Adrenal gland (tissue), 9 donors: ENCODE measurements at regions not wholly inside any gene's neighbourhood (a gene's known extent, or its start where the extent isn't known, plus 50 kb on each side); places are given as distances from the start of the nearest gene placed in this dataset.
"Not testable (repeated sequence)": the region's sequence is repeated elsewhere in the genome, so short reads cannot be mapped to it uniquely, and the experiment has no call there.

Experiments used
- DNase-seq, 7 donors: peaks; one replicate each; pipeline ENCODE4 v3.0.0-alpha.2; 2019 to 2020
- H3K27ac ChIP-seq, 5 donors: fragments of 200-600 bp; sonication (generic) in 4 of 5; 1 replicate in 3 of 5; 2 replicates in 2 of 5; pipeline versions ENCODE4 v1.5.1 to v1.8.0; 2016 to 2020; ENCODE audit warnings: mild to moderate bottlenecking in 1 of 5
- H3K27me3 ChIP-seq: fragments of 200-600 bp; 2 replicates; pipeline ENCODE4 v1.8.0; 2021
- H3K36me3 ChIP-seq, 2 donors: fragments of 200-600 bp; replicated peaks in 1 of 2; 1 replicate in 1 of 2; 2 replicates in 1 of 2; pipeline versions ENCODE4 v1.5.1 to v1.8.0; 2018 to 2022
- H3K4me1 ChIP-seq, 2 donors: fragments of 200-600 bp; replicated peaks in 1 of 2; 1 replicate in 1 of 2; 2 replicates in 1 of 2; pipeline versions ENCODE4 v1.5.1 to v1.8.0; 2018 to 2021
- H3K4me3 ChIP-seq, 4 donors: fragments of 200-600 bp; sonication (generic) in 3 of 4; one replicate each; pipeline ENCODE4 v1.5.1; 2016 to 2018
- H3K9me3 ChIP-seq, 3 donors: fragments of 200-600 bp; sonication (generic) in 1 of 3; replicated peaks in 1 of 3; 1 replicate in 2 of 3; 2 replicates in 1 of 3; pipeline versions ENCODE4 v1.5.1 to v1.8.0; 2016 to 2021
- CTCF ChIP-seq, 6 experiments: fragments of 450-650 bp in 4 of 6; fragments of 200-600 bp in 2 of 6; sonication (generic) in 1 of 6; IDR thresholded peaks; 1 replicate in 5 of 6; 2 replicates in 1 of 6; pipeline versions ENCODE4 v1.5.1 to v1.8.0; 2016 to 2021; ENCODE audit warnings: antibody characterized with exemption in 6 of 6, mild to moderate bottlenecking in 2 of 6, moderate library complexity in 1 of 6
- POLR2A ChIP-seq, 2 donors: fragments of 450-650 bp; IDR thresholded peaks; one replicate each; pipeline ENCODE4 v1.6.1; 2017; ENCODE audit warnings: antibody characterized with exemption in 2 of 2, mild to moderate bottlenecking in 2 of 2, moderate library complexity in 1 of 2
- WGBS, 4 donors: extraction: QIAGEN DNeasy Blood & Tissue Kit in 2 of 4; methylation state at CpG; one replicate each; pipeline versions ENCODE4 v1.1.5 to v1.1.7; 2013 to 2017; 5-methylcytosine and 5-hydroxymethylcytosine counted together
- intact Hi-C, 2 donors: fragments of 100-400 bp; cut with DNase I; formaldehyde crosslinking; loops; one replicate each; pipeline versions ENCODE4 v1.14.1 to v1.15.0; 2022 to 2023
- donor health status: healthy with polysubstance abuse.
- donor health status: Bipolar disorder and iron deficiency.
- donor health status: DM: yes; HTN: yes; CAD: no.
- donor health status: DM: no; HTN: no; CAD: no.
- donor health status: DM: no; HTN: no; CAD: no.

GRCh38 chr20:47977017-47977788 lies 191.9 kb upstream of the SULF2 start:
- H3K27ac ChIP-seq, result peak overlapping the region in 2 of 5 donors; percentile 54 to 75

GRCh38 chr20:47974234-47974878 lies 189.1 kb upstream of the SULF2 start:
- intact Hi-C loops, result no loop called here
- no peaks in the 10 kb centered on the region for H3K27me3 ChIP-seq
- no peaks in the 10 kb centered on the region for H3K9me3 ChIP-seq
- H3K36me3 ChIP-seq, result no peaks in the 10 kb centered on the region
- 74 to 89% (median 82%) methylated on average over 5 to 8 of the region's 8 CpGs for WGBS, 4 donors
- peaks cover 0 to 6% of the 10 kb centered on the region in 2 donors for H3K4me1 ChIP-seq
- no peak for TF ChIP-seq POLR2A (IDR thresholded peaks at IDR 0.05)
- TF ChIP-seq CTCF (IDR thresholded peaks at IDR 0.05), result no peak
- H3K4me3 ChIP-seq, result no peak overlapping the region
- DNase-seq, result no peak
- H3K27ac ChIP-seq, result no peak overlapping the region

More at GRCh38 chr20:47977017-47977788, 191.9 kb upstream of the SULF2 start:
- DNase-seq, H3K27me3 ChIP-seq, H3K4me3 ChIP-seq, intact Hi-C loops, H3K36me3 ChIP-seq, H3K4me1 ChIP-seq, H3K9me3 ChIP-seq: not testable (repeated sequence)
- 74 to 84% (median 80%) methylated on average over 15 to 20 of the region's 20 CpGs for WGBS, 4 donors

- peaks cover 0 to 6% of the 10 kb centered on the region in 2 donors for H3K4me1 ChIP-seq
- no peaks in the 10 kb centered on the region for H3K9me3 ChIP-seq
- intact Hi-C loops, result no loop called here
- TF ChIP-seq POLR2A (IDR thresholded peaks at IDR 0.05), result no peak
- no peak for TF ChIP-seq CTCF (IDR thresholded peaks at IDR 0.05)
- H3K36me3 ChIP-seq, result no peaks in the 10 kb centered on the region
- 69 to 85% (median 75%) methylated on average over 7 to 26 of the region's 26 CpGs for WGBS, 4 donors
- H3K27ac ChIP-seq, result no peak overlapping the region
- no peak overlapping the region for H3K4me3 ChIP-seq
- peak in 3 of 7 donors; percentile 41 to 69 (median 58) for DNase-seq
- no peaks in the 10 kb centered on the region for H3K27me3 ChIP-seq
Measured at GRCh38 chr20:47973519-47974233, 188.4 kb upstream of the SULF2 start.

GRCh38 chr20:47972916-47973309 lies 187.6 kb upstream of the SULF2 start:
- no peak for TF ChIP-seq CTCF (IDR thresholded peaks at IDR 0.05)
- TF ChIP-seq POLR2A (IDR thresholded peaks at IDR 0.05), result no peak
- H3K9me3 ChIP-seq, result no peaks in the 10 kb centered on the region
- H3K36me3 ChIP-seq, result no peaks in the 10 kb centered on the region
- peaks cover 0 to 5% of the 10 kb centered on the region in 2 donors for H3K4me1 ChIP-seq
- WGBS, 4 donors, result 70 to 84% (median 80%) methylated on average over 17 of the region's 17 CpGs
- no peaks in the 10 kb centered on the region for H3K27me3 ChIP-seq
- H3K27ac ChIP-seq, result peak overlapping the region in 1 of 5 donors; percentile 29
- DNase-seq, result no peak
- intact Hi-C loops, result no loop called here
- no peak overlapping the region for H3K4me3 ChIP-seq
